Skeletal muscle tissue (tissue), 3 donors: ENCODE measurements at regions not wholly inside any gene's neighbourhood (a gene's known extent, or its start where the extent isn't known, plus 50 kb on each side); places are given as distances from the start of the nearest gene placed in this dataset.

Source experiments
- H3K27ac ChIP-seq: one replicate; pipeline ENCODE4 v1.7.0; 2013; ENCODE audit warnings: mild to moderate bottlenecking, low read depth, low read length, inconsistent platforms
- H3K27me3 ChIP-seq, 3 donors: one replicate each; pipeline ENCODE4 v1.7.0; 2013; ENCODE audit warnings: low read length in 3 of 3; ENCODE audit not compliant: control insufficient read depth in 3 of 3, insufficient read depth in 3 of 3
- H3K36me3 ChIP-seq, 3 donors: one replicate each; pipeline ENCODE4 v1.7.0; 2013; ENCODE audit warnings: low read length in 3 of 3; ENCODE audit not compliant: control insufficient read depth in 3 of 3, insufficient read depth in 3 of 3
- H3K4me1 ChIP-seq, 3 donors: one replicate each; pipeline ENCODE4 v1.7.0; 2013; ENCODE audit warnings: low read length in 3 of 3, mild to moderate bottlenecking in 3 of 3; ENCODE audit not compliant: control insufficient read depth in 3 of 3, insufficient read depth in 3 of 3
- H3K4me3 ChIP-seq, 3 donors: one replicate each; pipeline ENCODE4 v1.7.0; 2013; ENCODE audit warnings: low read length in 3 of 3
- H3K9ac ChIP-seq, 3 donors: one replicate each; pipeline ENCODE4 v1.7.0; 2013; ENCODE audit warnings: low read length in 3 of 3, mild to moderate bottlenecking in 3 of 3, moderate library complexity in 2 of 3, low read depth in 1 of 3
- H3K9me3 ChIP-seq, 3 donors: one replicate each; pipeline ENCODE4 v1.7.0; 2013; ENCODE audit warnings: low read length in 3 of 3; ENCODE audit not compliant: control insufficient read depth in 3 of 3
- donor health status: Osteomylitis.

GRCh38 chr4:129342819-129343408, 247.0 kb downstream of the C4orf33 start:
- H3K4me1 ChIP-seq, result no peaks in the 10 kb centered on the region
- H3K27ac ChIP-seq, result no peak overlapping the region
- H3K36me3 ChIP-seq, result no peaks in the 10 kb centered on the region
- H3K4me3 ChIP-seq, result no peak overlapping the region
- no peaks in the 10 kb centered on the region for H3K9me3 ChIP-seq
- no peak overlapping the region for H3K9ac ChIP-seq
- no peaks in the 10 kb centered on the region for H3K27me3 ChIP-seq

GRCh38 chr4:129344058-129344457, 248.1 kb downstream of the C4orf33 start:
- no peaks in the 10 kb centered on the region for H3K4me1 ChIP-seq
- no peak overlapping the region for H3K27ac ChIP-seq
- H3K9ac ChIP-seq, result no peak overlapping the region
- H3K36me3 ChIP-seq, result no peaks in the 10 kb centered on the region
- H3K9me3 ChIP-seq, result no peaks in the 10 kb centered on the region
- H3K4me3 ChIP-seq, result no peak overlapping the region
- no peaks in the 10 kb centered on the region for H3K27me3 ChIP-seq

GRCh38 chr4:129345609-129346008, 249.7 kb downstream of the C4orf33 start:
- H3K9ac ChIP-seq, result no peak overlapping the region
- H3K27ac ChIP-seq, result no peak overlapping the region
- no peaks in the 10 kb centered on the region for H3K9me3 ChIP-seq
- no peaks in the 10 kb centered on the region for H3K4me1 ChIP-seq
- no peak overlapping the region for H3K4me3 ChIP-seq
- no peaks in the 10 kb centered on the region for H3K36me3 ChIP-seq
- no peaks in the 10 kb centered on the region for H3K27me3 ChIP-seq

- no peaks in the 10 kb centered on the region for H3K4me1 ChIP-seq
- H3K36me3 ChIP-seq, result no peaks in the 10 kb centered on the region
- H3K27me3 ChIP-seq, result no peaks in the 10 kb centered on the region
- no peak overlapping the region for H3K27ac ChIP-seq
- no peak overlapping the region for H3K4me3 ChIP-seq
- no peaks in the 10 kb centered on the region for H3K9me3 ChIP-seq
- H3K9ac ChIP-seq, result no peak overlapping the region
These were observed 250.1 kb downstream of the C4orf33 start for GRCh38 chr4:129346036-129346435.

- H3K9me3 ChIP-seq, result no peaks in the 10 kb centered on the region
- no peaks in the 10 kb centered on the region for H3K27me3 ChIP-seq
- H3K4me3 ChIP-seq, result no peak overlapping the region
- H3K4me1 ChIP-seq, result no peaks in the 10 kb centered on the region
- no peak overlapping the region for H3K9ac ChIP-seq
- H3K27ac ChIP-seq, result no peak overlapping the region
- H3K36me3 ChIP-seq, result no peaks in the 10 kb centered on the region
These were observed 250.8 kb downstream of the C4orf33 start for GRCh38 chr4:129346734-129347133.

GRCh38 chr4:129350834-129351721, 255.1 kb downstream of the C4orf33 start:
- Histone ChIP-seq H3K4me1 (no peaks in the 10 kb centered on the region), H3K9ac (no peak overlapping the region), H3K4me3 (no peak overlapping the region), H3K27ac (no peak overlapping the region), H3K36me3 (no peaks in the 10 kb centered on the region), H3K27me3 (no peaks in the 10 kb centered on the region), H3K9me3 (no peaks in the 10 kb centered on the region)

GRCh38 chr4:129352480-129352879, 256.5 kb downstream of the C4orf33 start:
- H3K9me3 ChIP-seq, result no peaks in the 10 kb centered on the region
- no peaks in the 10 kb centered on the region for H3K27me3 ChIP-seq
- H3K9ac ChIP-seq, result no peak overlapping the region
- no peaks in the 10 kb centered on the region for H3K4me1 ChIP-seq
- no peak overlapping the region for H3K27ac ChIP-seq
- no peaks in the 10 kb centered on the region for H3K36me3 ChIP-seq
- H3K4me3 ChIP-seq, result no peak overlapping the region

- Histone ChIP-seq H3K4me3 (no peak overlapping the region), H3K27ac (no peak overlapping the region), H3K4me1 (no peaks in the 10 kb centered on the region), H3K9ac (no peak overlapping the region), H3K9me3 (no peaks in the 10 kb centered on the region), H3K27me3 (no peaks in the 10 kb centered on the region), H3K36me3 (no peaks in the 10 kb centered on the region)
These were observed 257.5 kb downstream of the C4orf33 start for GRCh38 chr4:129353490-129353889.

GRCh38 chr4:129355031-129355430, 259.1 kb downstream of the C4orf33 start:
- no peaks in the 10 kb centered on the region for H3K27me3 ChIP-seq
- no peaks in the 10 kb centered on the region for H3K9me3 ChIP-seq
- H3K4me1 ChIP-seq, result no peaks in the 10 kb centered on the region
- H3K9ac ChIP-seq, result no peak overlapping the region
- H3K36me3 ChIP-seq, result no peaks in the 10 kb centered on the region
- no peak overlapping the region for H3K4me3 ChIP-seq
- no peak overlapping the region for H3K27ac ChIP-seq

GRCh38 chr4:129355516-129355915, 259.6 kb downstream of the C4orf33 start:
- H3K4me3 ChIP-seq, result no peak overlapping the region
- H3K27me3 ChIP-seq, result no peaks in the 10 kb centered on the region
- no peaks in the 10 kb centered on the region for H3K4me1 ChIP-seq
- no peak overlapping the region for H3K27ac ChIP-seq
- H3K36me3 ChIP-seq, result no peaks in the 10 kb centered on the region
- H3K9ac ChIP-seq, result no peak overlapping the region
- no peaks in the 10 kb centered on the region for H3K9me3 ChIP-seq
